HCT116 (cell line): ENCODE measurements at regions not wholly inside any gene's neighbourhood (a gene's known extent, or its start where the extent isn't known, plus 50 kb on each side); places are given as distances from the start of the nearest gene placed in this dataset.

ENCODE experiments used
- ATAC-seq: fragments of 200-7000 bp; cut with Tn5 transposase; 2 replicates; pipeline ENCODE4 v1.9.1; 2020; ENCODE audit warnings: mild to moderate bottlenecking, moderate library complexity
- BruUV-seq: library from RNA; stranded (reverse); fragments of 400-500 nt; replicated peaks from 2 replicates; lab custom pipeline; 2021; lab: Mats Ljungman, UMichigan
- CTCF ChIA-PET: fragments of 300-600 bp; sonication (Branson Sonifier 250); formaldehyde crosslinking; loops from one replicate; lab custom pipeline; 2021; ENCODE audit warnings: antibody characterized with exemption; lab: Charles Lee
- POLR2A ChIA-PET: fragments of 300-600, 350-600 bp; sonication (Branson Sonifier 250); formaldehyde crosslinking; loops from one replicate; lab custom pipeline; 2021; ENCODE audit warnings: antibody characterized with exemption; lab: Charles Lee
- RAD21 ChIA-PET, 2 experiments: fragments of 300-600 bp; sonication (Branson Sonifier 250); formaldehyde crosslinking; loops; one replicate each; lab custom pipeline; 2023; ENCODE audit warnings: low total read pairs in 2 of 2; ENCODE audit not compliant: uncharacterized antibody in 2 of 2, unreplicated experiment in 2 of 2, low non-redundant PET in 1 of 2; lab: Charles Lee
- DNase-seq: peaks from one replicate; pipeline ENCODE4 v3.0.0-alpha.2; 2010; ENCODE audit warnings: low read depth, low spot score
- H2AFZ ChIP-seq: fragments of 200-600 bp; shearing (Covaris generic), sonication (generic); 2 replicates; pipeline ENCODE4 v1.6.1; 2017; ENCODE audit warnings: low read depth, mixed run types, mixed read lengths, antibody characterized with exemption, low read length; ENCODE audit not compliant: poor library complexity, severe bottlenecking
- H3K27ac ChIP-seq: 2 replicates; pipeline ENCODE4 v1.5.1; 2012; ENCODE audit warnings: low read depth, low read length
- H3K27me3 ChIP-seq: fragments of 200-600 bp; sonication (generic); 2 replicates; pipeline ENCODE4 v1.6.1; 2016; ENCODE audit warnings: mixed run types, low read length, mixed read lengths; ENCODE audit not compliant: insufficient read depth
- H3K36me3 ChIP-seq, 2 experiments: fragments of 200-500 bp in 1 of 2; fragments of 200-600 bp in 1 of 2; sonication (Bioruptor generic) in 1 of 2; sonication (generic) in 1 of 2; 2 replicates each; pipeline versions ENCODE4 v1.5.1 to v1.6.1; 2014 to 2016; ENCODE audit warnings: low read length in 2 of 2, inconsistent platforms in 1 of 2, mixed read lengths in 1 of 2, mixed run types in 1 of 2; ENCODE audit not compliant: insufficient read depth in 2 of 2, control insufficient read depth in 1 of 2
- H3K4me1 ChIP-seq, 2 experiments: fragments of 200-600 bp in 1 of 2; sonication (generic) in 1 of 2; 2 replicates each; pipeline versions ENCODE4 v1.5.1 to v1.6.1; 2012 to 2017; ENCODE audit warnings: low read length in 2 of 2, inconsistent platforms in 1 of 2, mild to moderate bottlenecking in 1 of 2, mixed read lengths in 1 of 2, mixed run types in 1 of 2, moderate library complexity in 1 of 2; ENCODE audit not compliant: insufficient read depth in 2 of 2, control insufficient read depth in 1 of 2
- H3K4me2 ChIP-seq: fragments of 200-600 bp; sonication (generic); 2 replicates; pipeline ENCODE4 v1.6.1; 2017; ENCODE audit warnings: mixed run types, low read length, mixed read lengths
- H3K4me3 ChIP-seq, 2 experiments: fragments of 200-600 bp in 1 of 2; sonication (generic) in 1 of 2; replicated peaks in 1 of 2; 2 replicates each; pipeline ENCODE4 v1.5.1; 2011 to 2016; ENCODE audit warnings: low read length in 2 of 2, control low read depth in 1 of 2, low read depth in 1 of 2, mild to moderate bottlenecking in 1 of 2, mixed read lengths in 1 of 2, mixed run types in 1 of 2
- H3K79me2 ChIP-seq: fragments of 200-600 bp; sonication (generic); 2 replicates; pipeline ENCODE4 v1.6.1; 2017; ENCODE audit warnings: mild to moderate bottlenecking, mixed run types, low read length, moderate library complexity, mixed read lengths; ENCODE audit not compliant: insufficient read depth
- H3K9ac ChIP-seq: fragments of 200-600 bp; sonication (generic); 2 replicates; pipeline ENCODE4 v1.6.1; 2016; ENCODE audit warnings: low read length, mixed read lengths
- H3K9me2 ChIP-seq: fragments of 200-600 bp; sonication (generic), shearing (Covaris generic); 2 replicates; pipeline ENCODE4 v1.6.1; 2017; ENCODE audit warnings: mixed run types, mild to moderate bottlenecking, moderate library complexity; ENCODE audit not compliant: insufficient read depth
- H3K9me3 ChIP-seq, 2 experiments: fragments of 200-500 bp in 1 of 2; fragments of 200-600 bp in 1 of 2; sonication (Bioruptor generic) in 1 of 2; sonication (generic) in 1 of 2; 2 replicates each; pipeline ENCODE4 v1.6.1; 2014 to 2017; ENCODE audit warnings: low read length in 2 of 2, mixed read lengths in 2 of 2, inconsistent platforms in 1 of 2, low read depth in 1 of 2, mild to moderate bottlenecking in 1 of 2, mixed run types in 1 of 2, moderate library complexity in 1 of 2; ENCODE audit not compliant: control insufficient read depth in 1 of 2, insufficient read depth in 1 of 2
- H4K20me1 ChIP-seq: fragments of 200-600 bp; sonication (generic), shearing (Covaris generic); 2 replicates; pipeline ENCODE4 v1.6.1; 2017; ENCODE audit warnings: mixed run types, mild to moderate bottlenecking, moderate library complexity; ENCODE audit not compliant: insufficient read depth
- CEBPB ChIP-seq: IDR thresholded peaks from 2 replicates; pipeline ENCODE4 v1.6.1; 2012; ENCODE audit warnings: low read depth
- EZH2phosphoT487 ChIP-seq: fragments of 200-600 bp; IDR thresholded peaks from 2 replicates; pipeline ENCODE4 v1.6.1; 2018; ENCODE audit warnings: antibody characterized with exemption, borderline replicate concordance
- POLR2AphosphoS5 ChIP-seq: IDR thresholded peaks from 2 replicates; pipeline ENCODE4 v1.6.1; 2011; ENCODE audit warnings: mild to moderate bottlenecking, low read depth, low read length, moderate library complexity
- RAD21 ChIP-seq: IDR thresholded peaks from 2 replicates; pipeline ENCODE4 v1.6.1; 2012; ENCODE audit warnings: low read depth, mild to moderate bottlenecking
- TCF7L2 ChIP-seq: IDR thresholded peaks from 2 replicates; pipeline ENCODE4 v1.7.0; 2011; ENCODE audit warnings: borderline replicate concordance, inconsistent platforms; ENCODE audit not compliant: insufficient read depth, insufficient read length; ENCODE audit errors: extremely low read depth
- YY1 ChIP-seq: IDR thresholded peaks from 2 replicates; pipeline ENCODE4 v1.6.1; 2011; ENCODE audit warnings: low read length, low read depth, moderate library complexity, mild to moderate bottlenecking; ENCODE audit not compliant: insufficient replicate concordance; ENCODE audit errors: extremely low read depth
- intact Hi-C: fragments of 100-400 bp; cut with micrococcal nuclease; formaldehyde crosslinking; loops from 2 replicates; pipeline ENCODE4 v1.10.0; 2022
- TF ChIP-seq, protein P1 (sequence below): IDR thresholded peaks from 2 replicates; pipeline ENCODE4 v1.6.1; 2012
- TF ChIP-seq, protein P2 (sequence below): IDR thresholded peaks from 2 replicates; pipeline ENCODE4 v1.6.1; 2011; ENCODE audit warnings: mild to moderate bottlenecking, low read length, moderate library complexity; ENCODE audit not compliant: insufficient replicate concordance; ENCODE audit errors: extremely low read depth

DNA sequence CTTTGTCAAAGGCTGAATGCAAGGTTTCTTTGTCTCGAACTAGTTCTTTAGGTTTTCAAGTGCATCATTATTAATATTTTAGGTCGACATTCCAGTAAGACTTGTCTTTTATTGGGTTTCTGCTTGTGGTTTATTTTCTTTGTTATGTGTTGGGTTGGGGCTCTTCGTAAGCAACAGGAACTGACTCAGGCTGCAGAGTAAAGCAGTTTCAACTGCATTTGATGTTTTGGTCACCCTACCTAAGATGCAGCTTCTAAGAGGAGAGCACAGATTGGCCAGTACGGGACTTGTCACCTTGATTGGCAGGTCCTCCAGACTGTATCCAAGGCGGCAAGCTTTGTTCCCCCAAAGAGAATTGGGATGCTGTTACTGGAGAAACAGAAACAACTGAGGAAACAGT lies 149.5 kb upstream of the SULF2 start:
- Histone ChIP-seq H3K27me3 (peaks cover 31% of the 10 kb centered on the region), H3K4me3 (no peak overlapping the region), H4K20me1 (no peaks in the 10 kb centered on the region), H3K4me1 (peaks cover 0 to under 1% of the 10 kb centered on the region in 2 experiments; a peak in 1 of 4 replicates), H3K27ac (no peak overlapping the region), H3K9me2 (no peaks in the 10 kb centered on the region), H2AFZ (no peak overlapping the region), H3K9ac (no peak overlapping the region), H3K4me2 (no peak overlapping the region), H3K36me3 (no peaks in the 10 kb centered on the region), H3K79me2 (no peaks in the 10 kb centered on the region), H3K9me3 (no peaks in the 10 kb centered on the region)
- ChIA-PET POLR2A (no interaction called here), RAD21 (no interaction called here), CTCF (no interaction called here)
- intact Hi-C loops: no loop called here
- no TSS peak for BruUV-seq
- ATAC-seq (no peak), DNase-seq (no peak)
- TF ChIP-seq, protein P1, sequence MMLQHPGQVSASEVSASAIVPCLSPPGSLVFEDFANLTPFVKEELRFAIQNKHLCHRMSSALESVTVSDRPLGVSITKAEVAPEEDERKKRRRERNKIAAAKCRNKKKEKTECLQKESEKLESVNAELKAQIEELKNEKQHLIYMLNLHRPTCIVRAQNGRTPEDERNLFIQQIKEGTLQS: no peak
- no peak for TF ChIP-seq POLR2AphosphoS5
- TF ChIP-seq, protein P2, sequence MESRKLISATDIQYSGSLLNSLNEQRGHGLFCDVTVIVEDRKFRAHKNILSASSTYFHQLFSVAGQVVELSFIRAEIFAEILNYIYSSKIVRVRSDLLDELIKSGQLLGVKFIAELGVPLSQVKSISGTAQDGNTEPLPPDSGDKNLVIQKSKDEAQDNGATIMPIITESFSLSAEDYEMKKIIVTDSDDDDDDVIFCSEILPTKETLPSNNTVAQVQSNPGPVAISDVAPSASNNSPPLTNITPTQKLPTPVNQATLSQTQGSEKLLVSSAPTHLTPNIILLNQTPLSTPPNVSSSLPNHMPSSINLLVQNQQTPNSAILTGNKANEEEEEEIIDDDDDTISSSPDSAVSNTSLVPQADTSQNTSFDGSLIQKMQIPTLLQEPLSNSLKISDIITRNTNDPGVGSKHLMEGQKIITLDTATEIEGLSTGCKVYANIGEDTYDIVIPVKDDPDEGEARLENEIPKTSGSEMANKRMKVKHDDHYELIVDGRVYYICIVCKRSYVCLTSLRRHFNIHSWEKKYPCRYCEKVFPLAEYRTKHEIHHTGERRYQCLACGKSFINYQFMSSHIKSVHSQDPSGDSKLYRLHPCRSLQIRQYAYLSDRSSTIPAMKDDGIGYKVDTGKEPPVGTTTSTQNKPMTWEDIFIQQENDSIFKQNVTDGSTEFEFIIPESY: no peak
- no peak for TF ChIP-seq CEBPB
- TF ChIP-seq YY1: no peak
- TF ChIP-seq TCF7L2: no peak
- no peak for TF ChIP-seq EZH2phosphoT487
- TF ChIP-seq RAD21: no peak
- TF ChIP-seq, all 23 proteins: peak for 0
